GM23338 (cell line): ENCODE measurements at regions not wholly inside any gene's neighbourhood (a gene's known extent, or its start where the extent isn't known, plus 50 kb on each side); places are given as distances from the start of the nearest gene placed in this dataset.

Experiments used
- CREB1 ChIP-seq: fragments of 250-450 bp; sonication (Bioruptor Pico); IDR thresholded peaks from 2 replicates; pipeline ENCODE4 v1.5.0; 2020; ENCODE audit warnings: low read depth, mild to moderate bottlenecking, moderate library complexity
- CTCF ChIP-seq, 2 experiments: fragments of 200-600 bp in 1 of 2; sonication (generic) in 1 of 2; conservative IDR thresholded peaks; 2 replicates each; pipeline versions ENCODE4 v1.5.1 to v1.6.1; 2016 to 2017; ENCODE audit warnings: antibody characterized with exemption in 2 of 2, low read depth in 2 of 2, mild to moderate bottlenecking in 2 of 2, moderate library complexity in 1 of 2
- EZH2 ChIP-seq: fragments of 200-600 bp; sonication (generic); IDR thresholded peaks from one replicate; pipeline ENCODE4 v1.8.0; 2017; ENCODE audit warnings: antibody characterized with exemption, mild to moderate bottlenecking, low read depth; ENCODE audit not compliant: unreplicated experiment
- EZH2phosphoT487 ChIP-seq: fragments of 200-600 bp; sonication (generic); IDR thresholded peaks from one replicate; pipeline ENCODE4 v1.8.1; 2018; ENCODE audit warnings: antibody characterized with exemption; ENCODE audit not compliant: unreplicated experiment
- JUNB ChIP-seq: IDR thresholded peaks from one replicate; pipeline ENCODE4 v1.6.1; 2016; ENCODE audit warnings: antibody characterized with exemption; ENCODE audit not compliant: unreplicated experiment
- NANOG ChIP-seq: IDR thresholded peaks from 2 replicates; pipeline ENCODE4 v1.6.1; 2016; ENCODE audit warnings: antibody characterized with exemption, borderline replicate concordance
- POLR2AphosphoS5 ChIP-seq: IDR thresholded peaks from 2 replicates; pipeline ENCODE4 v1.6.1; 2016; ENCODE audit warnings: antibody characterized with exemption, low read depth
- STAT1 ChIP-seq: IDR thresholded peaks from one replicate; pipeline ENCODE4 v1.6.1; 2016; ENCODE audit warnings: antibody characterized with exemption; ENCODE audit not compliant: unreplicated experiment
- ZNF114 ChIP-seq: fragments of 250-450 bp; sonication (Bioruptor Pico); IDR thresholded peaks from 2 replicates; pipeline ENCODE4 v1.5.0; 2020; ENCODE audit warnings: mild to moderate bottlenecking, moderate library complexity
- ZNF331 ChIP-seq: fragments of 250-450 bp; sonication (Bioruptor Pico); IDR thresholded peaks from 2 replicates; pipeline ENCODE4 v1.5.0; 2020; ENCODE audit warnings: low read depth, mild to moderate bottlenecking, moderate library complexity
- ZNF462 ChIP-seq: fragments of 250-450 bp; sonication (Bioruptor Pico); IDR thresholded peaks from 2 replicates; pipeline ENCODE4 v1.5.0; 2020; ENCODE audit warnings: mild to moderate bottlenecking, moderate library complexity
- TF ChIP-seq, protein P1 (sequence below): IDR thresholded peaks from 2 replicates; pipeline ENCODE4 v1.6.1; 2016; ENCODE audit warnings: antibody characterized with exemption
- TF ChIP-seq, protein P2 (sequence below): IDR thresholded peaks from one replicate; pipeline ENCODE4 v1.6.1; 2018; ENCODE audit warnings: antibody characterized with exemption; ENCODE audit not compliant: unreplicated experiment

GRCh38 chr10:92751534-92751811 lies 61.7 kb downstream of the HHEX start:
- TF ChIP-seq CTCF (conservative IDR thresholded peaks at IDR 0.05; ENCODE audit: low read depth in 2 of 2): no peak
- no peak for TF ChIP-seq EZH2phosphoT487
- no peak for TF ChIP-seq POLR2AphosphoS5
- TF ChIP-seq JUNB: no peak
- TF ChIP-seq, protein P1, sequence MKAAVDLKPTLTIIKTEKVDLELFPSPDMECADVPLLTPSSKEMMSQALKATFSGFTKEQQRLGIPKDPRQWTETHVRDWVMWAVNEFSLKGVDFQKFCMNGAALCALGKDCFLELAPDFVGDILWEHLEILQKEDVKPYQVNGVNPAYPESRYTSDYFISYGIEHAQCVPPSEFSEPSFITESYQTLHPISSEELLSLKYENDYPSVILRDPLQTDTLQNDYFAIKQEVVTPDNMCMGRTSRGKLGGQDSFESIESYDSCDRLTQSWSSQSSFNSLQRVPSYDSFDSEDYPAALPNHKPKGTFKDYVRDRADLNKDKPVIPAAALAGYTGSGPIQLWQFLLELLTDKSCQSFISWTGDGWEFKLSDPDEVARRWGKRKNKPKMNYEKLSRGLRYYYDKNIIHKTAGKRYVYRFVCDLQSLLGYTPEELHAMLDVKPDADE: no peak
- TF ChIP-seq EZH2: no peak
- TF ChIP-seq, protein P2, sequence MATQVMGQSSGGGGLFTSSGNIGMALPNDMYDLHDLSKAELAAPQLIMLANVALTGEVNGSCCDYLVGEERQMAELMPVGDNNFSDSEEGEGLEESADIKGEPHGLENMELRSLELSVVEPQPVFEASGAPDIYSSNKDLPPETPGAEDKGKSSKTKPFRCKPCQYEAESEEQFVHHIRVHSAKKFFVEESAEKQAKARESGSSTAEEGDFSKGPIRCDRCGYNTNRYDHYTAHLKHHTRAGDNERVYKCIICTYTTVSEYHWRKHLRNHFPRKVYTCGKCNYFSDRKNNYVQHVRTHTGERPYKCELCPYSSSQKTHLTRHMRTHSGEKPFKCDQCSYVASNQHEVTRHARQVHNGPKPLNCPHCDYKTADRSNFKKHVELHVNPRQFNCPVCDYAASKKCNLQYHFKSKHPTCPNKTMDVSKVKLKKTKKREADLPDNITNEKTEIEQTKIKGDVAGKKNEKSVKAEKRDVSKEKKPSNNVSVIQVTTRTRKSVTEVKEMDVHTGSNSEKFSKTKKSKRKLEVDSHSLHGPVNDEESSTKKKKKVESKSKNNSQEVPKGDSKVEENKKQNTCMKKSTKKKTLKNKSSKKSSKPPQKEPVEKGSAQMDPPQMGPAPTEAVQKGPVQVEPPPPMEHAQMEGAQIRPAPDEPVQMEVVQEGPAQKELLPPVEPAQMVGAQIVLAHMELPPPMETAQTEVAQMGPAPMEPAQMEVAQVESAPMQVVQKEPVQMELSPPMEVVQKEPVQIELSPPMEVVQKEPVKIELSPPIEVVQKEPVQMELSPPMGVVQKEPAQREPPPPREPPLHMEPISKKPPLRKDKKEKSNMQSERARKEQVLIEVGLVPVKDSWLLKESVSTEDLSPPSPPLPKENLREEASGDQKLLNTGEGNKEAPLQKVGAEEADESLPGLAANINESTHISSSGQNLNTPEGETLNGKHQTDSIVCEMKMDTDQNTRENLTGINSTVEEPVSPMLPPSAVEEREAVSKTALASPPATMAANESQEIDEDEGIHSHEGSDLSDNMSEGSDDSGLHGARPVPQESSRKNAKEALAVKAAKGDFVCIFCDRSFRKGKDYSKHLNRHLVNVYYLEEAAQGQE: no peak
- TF ChIP-seq ZNF331: no peak
- TF ChIP-seq CREB1 (CRISPR knock-in tag): no peak
- no peak for TF ChIP-seq ZNF462 (CRISPR knock-in tag)
- TF ChIP-seq STAT1: no peak
- TF ChIP-seq NANOG: no peak
- no peak for TF ChIP-seq ZNF114
